ENCODE measurements at regions not wholly inside any gene's neighbourhood (a gene's known extent, or its start where the extent isn't known, plus 50 kb on each side); places are given as distances from the start of the nearest gene placed in this dataset.

DNA sequence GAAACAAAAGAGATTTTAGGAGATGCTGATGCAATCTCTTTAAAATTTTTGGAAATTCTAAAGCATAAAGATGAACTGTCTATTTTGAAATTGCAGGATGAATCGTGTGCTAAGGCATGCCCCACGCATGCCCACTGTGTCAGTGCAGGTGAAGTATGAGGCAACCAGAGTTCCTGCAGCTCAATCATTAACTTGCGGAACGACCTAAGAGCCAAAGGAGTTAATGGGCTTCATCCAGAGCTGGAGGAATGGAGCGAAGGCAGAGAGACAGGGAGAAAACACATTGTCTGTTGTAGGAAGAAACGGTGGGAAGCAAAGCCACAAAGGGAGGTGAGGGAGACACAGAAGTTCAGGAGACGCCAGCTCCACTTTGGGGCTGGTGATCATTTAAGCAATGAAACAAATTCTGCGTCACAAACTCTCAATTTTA lies 265.2 kb downstream of the CCDC85A start (continued):
- TF ChIP-seq ZBED4 (CRISPR knock-in tag; IDR thresholded peaks at IDR 0.05; ENCODE audit: borderline replicate concordance) (no peak), ZNF543 (CRISPR knock-in tag; IDR thresholded peaks at IDR 0.05) (no peak), SOX13 (IDR thresholded peaks at IDR 0.05) (no peak), SOX13 (CRISPR knock-in tag; conservative IDR thresholded peaks at IDR 0.05 in 1 of 2, IDR thresholded peaks at IDR 0.05 in 1 of 2) (0 out of 4 replicates have a peak, but pooled peaks of 1 of the 2 experiments have one; percentile 46), ARID2 (CRISPR knock-in tag; IDR thresholded peaks at IDR 0.05; ENCODE audit: borderline replicate concordance) (no peak), MYPOP (CRISPR knock-in tag; IDR thresholded peaks at IDR 0.05) (0 out of 2 replicates have a peak, but pooled peaks have one; percentile 55), PAXIP1 (CRISPR knock-in tag; conservative IDR thresholded peaks at IDR 0.05) (0 out of 2 replicates have a peak, but pooled peaks have one; percentile 23), ZNF496 (CRISPR knock-in tag; IDR thresholded peaks at IDR 0.05; ENCODE audit: insufficient replicate concordance) (no peak), NONO (IDR thresholded peaks at IDR 0.05) (no peak), NONO (CRISPR knock-in tag; conservative IDR thresholded peaks at IDR 0.05) (peak; percentile 32; the same call in 1 of the 2 replicates), ATF2 (CRISPR knock-in tag; IDR thresholded peaks at IDR 0.05) (peak; percentile 47; the same call in 1 of the 2 replicates), MBNL3 (CRISPR knock-in tag; conservative IDR thresholded peaks at IDR 0.05) (no peak), CHD2 (IDR thresholded peaks at IDR 0.05; ENCODE audit: low read depth, low read length) (no peak)
- TF ChIP-seq, protein P1, sequence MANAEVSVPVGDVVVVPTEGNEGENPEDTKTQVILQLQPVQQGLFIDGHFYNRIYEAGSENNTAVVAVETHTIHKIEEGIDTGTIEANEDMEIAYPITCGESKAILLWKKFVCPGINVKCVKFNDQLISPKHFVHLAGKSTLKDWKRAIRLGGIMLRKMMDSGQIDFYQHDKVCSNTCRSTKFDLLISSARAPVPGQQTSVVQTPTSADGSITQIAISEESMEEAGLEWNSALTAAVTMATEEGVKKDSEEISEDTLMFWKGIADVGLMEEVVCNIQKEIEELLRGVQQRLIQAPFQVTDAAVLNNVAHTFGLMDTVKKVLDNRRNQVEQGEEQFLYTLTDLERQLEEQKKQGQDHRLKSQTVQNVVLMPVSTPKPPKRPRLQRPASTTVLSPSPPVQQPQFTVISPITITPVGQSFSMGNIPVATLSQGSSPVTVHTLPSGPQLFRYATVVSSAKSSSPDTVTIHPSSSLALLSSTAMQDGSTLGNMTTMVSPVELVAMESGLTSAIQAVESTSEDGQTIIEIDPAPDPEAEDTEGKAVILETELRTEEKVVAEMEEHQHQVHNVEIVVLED (CRISPR knock-in tag; IDR thresholded peaks at IDR 0.05; ENCODE audit: borderline replicate concordance) = no peak
- TF ChIP-seq, protein P2, sequence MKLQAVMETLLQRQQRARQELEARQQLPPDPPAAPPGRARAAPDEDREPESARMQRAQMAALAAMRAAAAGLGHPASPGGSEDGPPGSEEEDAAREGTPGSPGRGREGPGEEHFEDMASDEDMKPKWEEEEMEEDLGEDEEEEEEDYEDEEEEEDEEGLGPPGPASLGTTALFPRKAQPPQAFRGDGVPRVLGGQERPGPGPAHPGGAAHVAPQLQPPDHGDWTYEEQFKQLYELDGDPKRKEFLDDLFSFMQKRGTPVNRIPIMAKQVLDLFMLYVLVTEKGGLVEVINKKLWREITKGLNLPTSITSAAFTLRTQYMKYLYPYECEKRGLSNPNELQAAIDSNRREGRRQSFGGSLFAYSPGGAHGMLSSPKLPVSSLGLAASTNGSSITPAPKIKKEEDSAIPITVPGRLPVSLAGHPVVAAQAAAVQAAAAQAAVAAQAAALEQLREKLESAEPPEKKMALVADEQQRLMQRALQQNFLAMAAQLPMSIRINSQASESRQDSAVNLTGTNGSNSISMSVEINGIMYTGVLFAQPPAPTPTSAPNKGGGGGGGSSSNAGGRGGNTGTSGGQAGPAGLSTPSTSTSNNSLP (IDR thresholded peaks at IDR 0.05; ENCODE audit: low read depth, low read length) = 0 out of 2 replicates have a peak, but pooled peaks have one; percentile 38
